ENCODE measurements at regions not wholly inside any gene's neighbourhood (a gene's known extent, or its start where the extent isn't known, plus 50 kb on each side); places are given as distances from the start of the nearest gene placed in this dataset.

DNA sequence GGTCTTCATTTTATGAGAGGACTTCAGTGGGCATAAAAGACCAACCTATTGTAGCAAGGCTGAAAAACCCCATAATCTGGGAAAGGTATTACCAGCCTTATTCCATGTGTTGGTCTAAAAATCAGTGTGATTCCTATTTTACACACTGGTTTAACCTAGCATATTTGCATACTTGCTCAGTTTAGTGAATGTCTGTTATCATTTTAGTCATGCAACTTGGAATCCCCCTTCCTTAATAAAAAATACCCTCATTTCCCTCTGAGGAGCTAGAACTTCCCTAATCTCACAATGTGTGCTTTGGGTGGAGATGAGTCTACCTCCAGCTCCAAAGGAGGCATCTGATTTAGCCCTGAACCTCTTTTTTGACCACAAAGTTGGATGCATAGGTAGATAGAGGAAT is 312.8 kb upstream of the SORCS1 start:
- Histone ChIP-seq H3K4me3 (no peak overlapping the region), H3K9me3 (no peaks in the 10 kb centered on the region), H3K4me1 (ENCODE audit: low read depth) (no peaks in the 10 kb centered on the region), H3K36me3 (ENCODE audit: low read depth) (no peaks in the 10 kb centered on the region)
- DNase-seq: no peak
- TF ChIP-seq, protein P1, sequence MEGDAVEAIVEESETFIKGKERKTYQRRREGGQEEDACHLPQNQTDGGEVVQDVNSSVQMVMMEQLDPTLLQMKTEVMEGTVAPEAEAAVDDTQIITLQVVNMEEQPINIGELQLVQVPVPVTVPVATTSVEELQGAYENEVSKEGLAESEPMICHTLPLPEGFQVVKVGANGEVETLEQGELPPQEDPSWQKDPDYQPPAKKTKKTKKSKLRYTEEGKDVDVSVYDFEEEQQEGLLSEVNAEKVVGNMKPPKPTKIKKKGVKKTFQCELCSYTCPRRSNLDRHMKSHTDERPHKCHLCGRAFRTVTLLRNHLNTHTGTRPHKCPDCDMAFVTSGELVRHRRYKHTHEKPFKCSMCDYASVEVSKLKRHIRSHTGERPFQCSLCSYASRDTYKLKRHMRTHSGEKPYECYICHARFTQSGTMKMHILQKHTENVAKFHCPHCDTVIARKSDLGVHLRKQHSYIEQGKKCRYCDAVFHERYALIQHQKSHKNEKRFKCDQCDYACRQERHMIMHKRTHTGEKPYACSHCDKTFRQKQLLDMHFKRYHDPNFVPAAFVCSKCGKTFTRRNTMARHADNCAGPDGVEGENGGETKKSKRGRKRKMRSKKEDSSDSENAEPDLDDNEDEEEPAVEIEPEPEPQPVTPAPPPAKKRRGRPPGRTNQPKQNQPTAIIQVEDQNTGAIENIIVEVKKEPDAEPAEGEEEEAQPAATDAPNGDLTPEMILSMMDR (IDR thresholded peaks at IDR 0.05): no peak
- ATAC-seq: no peak
- intact Hi-C loops (cut with DNase I, micrococcal nuclease): no loop called here

DNA sequence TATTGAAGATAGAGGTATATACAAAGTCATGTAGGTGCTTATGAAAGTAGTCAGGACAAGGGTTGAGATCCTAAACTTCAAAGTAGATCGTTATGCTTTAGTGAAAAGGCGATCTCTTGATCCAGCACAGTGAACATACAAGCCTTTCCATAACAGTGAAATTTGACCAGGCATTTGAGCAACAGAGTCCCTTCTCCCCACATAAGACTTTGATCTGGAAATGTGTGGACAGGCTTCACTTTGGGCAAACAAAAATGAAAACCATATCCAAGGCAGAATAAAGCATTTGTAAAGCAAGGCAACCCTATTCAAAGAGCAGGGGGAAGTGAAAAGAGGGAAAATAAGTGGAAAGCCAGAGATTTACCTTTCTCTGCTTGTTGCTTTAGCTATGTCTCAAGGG is 311.9 kb upstream of the SORCS1 start:
- no peak for ATAC-seq
- H3K36me3 ChIP-seq (ENCODE audit: low read depth): no peaks in the 10 kb centered on the region
- H3K4me3 ChIP-seq: no peak overlapping the region
- H3K4me1 ChIP-seq (ENCODE audit: low read depth): no peaks in the 10 kb centered on the region
- intact Hi-C loops (cut with DNase I, micrococcal nuclease): no loop called here
- DNase-seq: no peak
- no peaks in the 10 kb centered on the region for H3K9me3 ChIP-seq
- TF ChIP-seq, protein P1 (IDR thresholded peaks at IDR 0.05): no peak

DNA sequence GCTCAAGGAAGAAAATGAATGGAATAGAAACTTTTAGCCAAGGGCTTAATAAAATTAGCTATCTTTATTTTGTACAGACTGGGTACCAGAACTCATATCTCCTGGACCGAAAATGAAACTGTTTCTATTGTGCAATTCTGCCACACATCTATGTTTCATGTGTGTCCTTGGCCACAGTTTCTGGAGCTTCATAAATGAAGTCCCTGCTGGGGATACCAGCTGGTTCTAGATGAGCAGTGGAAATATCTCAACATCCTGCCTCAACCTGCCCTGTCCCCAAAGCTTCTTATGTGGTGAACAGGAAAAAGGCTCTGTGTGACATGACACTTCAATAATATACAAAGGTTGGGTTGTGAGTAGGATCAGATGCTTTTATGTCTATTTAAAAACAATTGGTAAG is 310.1 kb upstream of the SORCS1 start:
- ATAC-seq (no peak), DNase-seq (no peak)
- TF ChIP-seq, protein P1 (IDR thresholded peaks at IDR 0.05): no peak
- H3K4me3 ChIP-seq: no peak overlapping the region
- intact Hi-C loops (cut with DNase I, micrococcal nuclease): no loop called here
- no peaks in the 10 kb centered on the region for H3K36me3 ChIP-seq (ENCODE audit: low read depth)
- no peaks in the 10 kb centered on the region for H3K4me1 ChIP-seq (ENCODE audit: low read depth)
- no peaks in the 10 kb centered on the region for H3K9me3 ChIP-seq

DNA sequence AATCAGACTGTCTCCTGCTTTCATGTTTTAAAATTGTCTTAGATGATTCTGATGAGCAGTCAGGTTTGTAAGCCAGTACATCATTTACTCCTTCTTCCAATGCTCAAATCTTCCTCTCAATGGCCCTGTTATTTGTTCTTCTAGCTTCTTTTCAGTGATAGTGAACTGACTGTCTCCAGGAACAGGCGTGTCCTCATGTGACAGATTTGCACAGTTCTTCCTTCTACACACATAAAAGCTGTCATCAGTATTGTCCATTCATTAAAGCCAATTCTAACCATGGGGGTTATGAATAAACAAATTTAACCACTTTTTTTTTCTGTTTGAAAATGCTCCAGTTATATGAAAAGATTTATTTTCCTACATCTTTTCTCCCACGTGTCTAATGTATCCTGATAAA is 308.7 kb upstream of the SORCS1 start:
- intact Hi-C loops (cut with DNase I, micrococcal nuclease): no loop called here
- ATAC-seq (no peak), DNase-seq (no peak)

DNA sequence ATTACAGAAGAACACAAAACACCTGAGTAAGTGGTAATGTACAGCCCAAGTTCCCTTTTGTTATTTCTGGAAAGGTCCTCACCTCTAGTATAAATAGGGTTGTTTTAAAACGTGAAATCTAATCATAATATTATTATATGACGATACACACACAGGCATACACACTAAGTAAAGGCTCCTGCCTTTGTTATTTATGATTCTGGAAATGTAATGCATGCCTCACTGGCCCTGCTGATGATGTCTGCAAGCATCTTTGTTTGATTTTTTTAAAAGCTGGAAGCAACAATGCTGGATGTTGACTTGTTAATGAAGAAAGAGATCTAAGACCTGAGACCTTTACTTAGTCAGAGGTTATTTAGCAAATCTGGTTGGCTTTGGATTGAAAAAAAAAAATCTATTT is 307.4 kb upstream of the SORCS1 start:
- H3K36me3 ChIP-seq (ENCODE audit: low read depth): no peaks in the 10 kb centered on the region
- H3K9me3 ChIP-seq: no peaks in the 10 kb centered on the region
- TF ChIP-seq, protein P1 (IDR thresholded peaks at IDR 0.05): no peak
- H3K4me1 ChIP-seq (ENCODE audit: low read depth): no peaks in the 10 kb centered on the region
- DNase-seq (no peak), ATAC-seq (no peak)
- H3K4me3 ChIP-seq: no peak overlapping the region
- intact Hi-C loops (cut with DNase I, micrococcal nuclease): no loop called here

More for the DNA sequence above, 308.7 kb upstream of the SORCS1 start:
- TF ChIP-seq, protein P1 (IDR thresholded peaks at IDR 0.05): no peak
- no peak overlapping the region for H3K4me3 ChIP-seq
- no peaks in the 10 kb centered on the region for H3K4me1 ChIP-seq (ENCODE audit: low read depth)
- H3K36me3 ChIP-seq (ENCODE audit: low read depth): no peaks in the 10 kb centered on the region
- H3K9me3 ChIP-seq: no peaks in the 10 kb centered on the region

DNA sequence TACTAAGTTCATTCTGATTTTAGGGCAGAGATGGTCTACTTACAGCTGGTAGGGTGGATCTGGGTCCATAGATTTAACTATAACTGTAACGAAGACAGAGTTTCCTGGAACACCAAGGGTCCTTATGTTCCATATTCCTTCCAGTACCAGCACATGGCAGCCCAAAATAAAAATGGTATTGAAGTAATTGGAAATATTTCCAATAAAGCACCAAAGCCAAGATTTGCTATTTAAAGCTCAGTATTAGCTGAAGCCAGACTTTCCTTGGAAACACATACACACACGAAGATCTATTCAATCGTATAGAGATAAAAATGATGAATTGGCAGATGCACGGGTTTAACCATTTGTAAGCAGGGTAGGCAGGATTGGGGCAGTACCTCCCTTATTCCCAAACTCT is 289.1 kb upstream of the SORCS1 start:
- no peaks in the 10 kb centered on the region for H3K4me1 ChIP-seq (ENCODE audit: low read depth)
- ATAC-seq (no peak), DNase-seq (no peak)
- TF ChIP-seq, protein P1 (IDR thresholded peaks at IDR 0.05): no peak
- no peak overlapping the region for H3K4me3 ChIP-seq
- no peaks in the 10 kb centered on the region for H3K36me3 ChIP-seq (ENCODE audit: low read depth)
- no peaks in the 10 kb centered on the region for H3K9me3 ChIP-seq
- intact Hi-C loops (cut with DNase I, micrococcal nuclease): no loop called here

Data from mucosa of descending colon (tissue), 3 donors.